T47D (cell line): ENCODE measurements at regions not wholly inside any gene's neighbourhood (a gene's known extent, or its start where the extent isn't known, plus 50 kb on each side); places are given as distances from the start of the nearest gene placed in this dataset.

Experiments
- DNase-seq, 2 experiments: peaks; one replicate each; pipeline versions ENCODE4 v3.0.0 to v3.0.0-alpha.2; 2011 to 2012; ENCODE audit warnings: low read depth in 1 of 2, low spot score in 1 of 2
- JUND ChIP-seq: IDR thresholded peaks from 2 replicates; pipeline ENCODE4 v1.6.1; 2012; ENCODE audit warnings: low read depth
- in situ Hi-C: cut with HindIII; loops from 2 replicates; pipeline ENCODE4 v1.10.0; 2016; ENCODE audit warnings: low sequenced_read_pairs, low pct_unique_long_range_greater_than_20kb

DNA sequence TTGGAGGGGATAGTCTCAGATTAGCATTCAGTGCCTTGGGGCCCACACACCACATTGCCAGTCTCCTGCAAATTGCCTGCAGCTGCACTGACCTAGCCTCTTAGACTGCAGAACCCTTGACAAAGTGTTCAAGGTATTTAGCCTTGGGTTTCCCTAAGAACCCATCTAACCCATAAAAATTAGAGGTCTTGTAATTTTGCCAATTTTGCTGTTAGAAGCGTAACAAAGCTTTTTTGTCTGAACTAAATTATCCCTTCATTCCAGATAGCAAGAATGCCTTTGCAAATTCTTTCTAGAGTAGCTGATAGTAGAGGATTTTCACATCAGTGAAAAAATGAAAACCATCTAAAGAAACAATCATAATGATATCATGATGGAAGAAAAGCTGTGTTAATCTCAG, 74.0 kb upstream of the CCNG1 start:
- no peak for TF ChIP-seq JUND
- no peak for DNase-seq
- in situ Hi-C loops: no loop called here

DNA sequence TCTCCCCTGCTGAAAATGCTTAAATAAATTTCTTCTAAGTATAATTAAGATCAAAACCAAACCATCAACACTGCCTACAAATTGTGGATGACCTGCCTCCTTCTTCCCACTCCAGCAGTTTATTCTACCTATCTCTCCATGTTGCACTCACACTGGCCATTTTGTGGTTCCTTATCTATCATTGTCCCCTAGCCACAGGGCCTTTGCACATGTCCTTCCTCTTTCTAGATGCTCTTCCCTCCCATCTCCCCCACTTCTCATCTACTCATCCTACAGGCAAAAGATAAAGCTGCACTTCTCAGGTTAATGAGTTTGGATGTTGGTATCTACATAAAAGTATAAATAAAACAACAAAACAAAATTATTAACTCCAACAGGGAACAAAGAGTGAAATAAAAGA, 70.6 kb upstream of the CCNG1 start:
- DNase-seq: no peak
- in situ Hi-C loops: no loop called here
- TF ChIP-seq JUND: no peak

DNA sequence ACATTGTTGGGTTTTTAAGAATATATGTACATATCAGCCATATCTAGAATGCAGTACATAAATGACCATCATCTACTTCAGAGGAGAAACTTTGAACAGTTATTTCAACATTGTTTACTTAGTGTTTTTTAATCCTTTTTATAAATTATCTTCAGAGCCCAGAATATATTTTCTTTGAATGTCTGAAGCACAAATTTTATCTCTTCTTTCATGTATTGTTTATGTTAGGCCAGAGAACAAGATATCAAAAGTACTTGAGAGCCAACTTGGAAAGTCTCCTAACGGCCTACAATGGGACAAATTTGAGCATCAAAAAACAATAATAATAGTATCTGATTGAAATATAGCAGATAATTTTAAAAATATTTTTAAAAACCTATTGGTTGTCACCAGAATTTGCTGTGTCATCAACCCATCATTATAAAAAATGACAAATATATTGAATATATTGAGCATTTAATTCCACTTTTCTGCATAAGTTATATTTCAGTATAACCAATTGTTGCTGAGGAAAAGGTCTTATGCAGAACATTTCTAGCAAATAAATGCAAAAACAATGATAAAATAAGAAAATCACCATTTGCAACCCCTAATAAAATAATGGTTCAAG, 67.5 kb upstream of the CCNG1 start:
- DNase-seq: no peak
- TF ChIP-seq JUND: no peak
- in situ Hi-C loops: no loop called here

DNA sequence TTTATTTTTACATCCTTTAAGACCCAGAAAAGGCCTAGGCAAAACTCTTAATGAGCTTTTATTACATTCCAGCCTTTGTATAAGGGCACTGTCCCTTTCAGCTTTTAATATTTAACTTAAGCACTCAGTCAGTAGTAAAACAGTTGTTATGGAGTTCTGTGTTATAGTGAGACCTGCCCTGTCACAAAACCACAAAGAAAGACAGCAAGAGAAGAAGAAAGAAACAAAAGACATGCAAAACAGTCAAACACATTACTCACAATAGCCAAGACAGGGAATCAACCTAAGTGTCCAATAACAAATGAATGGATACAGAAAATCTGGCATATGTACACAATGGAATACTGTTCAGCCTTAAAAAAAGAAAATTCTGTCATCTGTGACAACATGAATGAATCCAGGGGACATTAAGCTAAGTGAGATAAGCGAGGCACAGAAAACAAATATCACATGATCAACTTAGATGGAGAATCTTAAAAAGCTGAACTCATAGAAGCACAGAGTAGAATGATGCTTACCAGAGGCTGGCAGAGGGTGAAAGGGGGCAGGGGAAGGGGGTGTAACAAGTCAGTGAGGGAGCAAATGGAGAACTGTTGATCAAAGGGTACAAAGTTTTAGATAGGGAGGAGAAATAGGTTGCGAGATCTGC, 63.8 kb upstream of the CCNG1 start:
- TF ChIP-seq JUND: no peak
- no peak for DNase-seq
- in situ Hi-C loops: no loop called here

DNA sequence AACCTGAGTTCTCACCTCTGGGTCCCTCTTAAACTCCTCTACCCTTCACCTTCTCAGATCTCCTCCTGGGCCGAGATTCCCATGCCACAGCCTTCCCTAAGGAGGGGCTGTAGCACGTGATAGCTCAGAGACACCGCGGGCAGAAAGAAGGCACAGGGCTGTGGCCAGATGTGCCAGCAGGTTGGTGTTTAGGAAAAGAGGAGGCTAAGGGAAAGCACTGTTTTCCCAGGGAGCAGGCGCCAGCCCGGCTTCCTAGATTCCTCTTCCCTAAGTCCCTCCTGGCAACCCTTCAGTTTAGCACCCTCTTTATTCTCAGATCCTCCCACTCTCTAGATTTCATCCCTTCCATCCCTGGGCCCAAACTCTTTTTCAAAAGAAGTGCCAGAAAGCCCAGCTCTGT, 59.4 kb upstream of the CCNG1 start:
- in situ Hi-C loops: no loop called here
- TF ChIP-seq JUND: no peak
- DNase-seq: no peak

DNA sequence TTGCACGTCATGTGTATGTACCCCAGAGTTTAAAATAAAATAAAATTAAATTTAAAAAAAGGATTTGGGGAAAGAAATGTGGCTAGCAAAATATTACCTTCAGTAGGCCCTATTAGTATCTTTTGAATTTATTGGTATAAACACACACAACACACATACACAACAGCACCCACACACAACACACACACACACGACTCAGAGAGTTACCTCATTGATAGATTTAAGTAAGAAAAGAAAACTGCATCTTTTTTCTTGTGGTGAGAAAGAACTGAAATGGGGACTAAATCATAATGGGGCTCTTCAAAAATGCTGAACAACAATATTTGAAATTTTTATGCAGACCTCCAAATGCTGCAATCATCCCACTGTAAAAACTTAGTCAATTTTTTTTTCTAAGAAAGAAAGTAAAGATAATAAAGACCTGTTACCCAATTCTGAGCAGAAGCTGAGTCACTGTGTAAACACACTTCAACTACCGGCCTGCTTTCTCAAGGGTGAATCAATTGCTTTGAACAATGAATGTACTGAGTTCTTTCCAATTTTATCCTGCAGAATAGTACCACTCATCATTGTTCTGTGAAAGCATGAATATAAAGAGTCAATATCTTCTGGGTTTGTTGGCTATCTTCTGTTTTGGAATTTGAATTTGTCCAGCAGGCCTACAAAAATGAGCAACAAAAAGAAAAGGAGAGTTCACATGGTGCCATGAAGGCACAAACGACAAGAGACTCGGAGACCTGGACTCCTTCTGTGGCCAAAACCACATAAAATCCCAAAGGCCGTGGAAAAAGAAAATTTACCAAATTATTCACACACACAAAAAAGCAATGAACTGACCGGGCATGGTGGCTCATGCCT, 57.9 kb upstream of the CCNG1 start:
- TF ChIP-seq JUND: peak; percentile 74; the same call in 1 of the 2 replicates
- in situ Hi-C loops: no loop called here
- peak in 1 of 2 experiments; percentile 60 for DNase-seq

DNA sequence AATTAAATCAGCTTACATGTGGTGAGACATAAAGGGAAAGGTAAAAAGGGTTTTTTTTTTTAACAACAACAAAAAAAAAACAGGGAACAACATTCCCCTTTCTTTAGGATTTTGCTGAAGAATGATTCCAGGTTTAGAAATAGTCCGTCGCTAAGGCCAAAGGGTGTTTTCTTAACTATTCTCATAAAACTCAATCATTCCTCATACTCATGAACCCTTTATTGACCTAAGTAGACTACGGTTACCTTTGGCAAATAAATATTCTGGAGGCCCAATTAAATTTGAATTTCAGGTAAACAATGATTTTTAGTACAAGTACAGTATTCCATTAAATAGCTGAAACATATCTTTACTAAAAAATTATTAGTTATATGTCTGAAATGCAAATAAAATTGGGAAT, 55.6 kb upstream of the CCNG1 start:
- no peak for DNase-seq
- in situ Hi-C loops: no loop called here
- TF ChIP-seq JUND: no peak

DNA sequence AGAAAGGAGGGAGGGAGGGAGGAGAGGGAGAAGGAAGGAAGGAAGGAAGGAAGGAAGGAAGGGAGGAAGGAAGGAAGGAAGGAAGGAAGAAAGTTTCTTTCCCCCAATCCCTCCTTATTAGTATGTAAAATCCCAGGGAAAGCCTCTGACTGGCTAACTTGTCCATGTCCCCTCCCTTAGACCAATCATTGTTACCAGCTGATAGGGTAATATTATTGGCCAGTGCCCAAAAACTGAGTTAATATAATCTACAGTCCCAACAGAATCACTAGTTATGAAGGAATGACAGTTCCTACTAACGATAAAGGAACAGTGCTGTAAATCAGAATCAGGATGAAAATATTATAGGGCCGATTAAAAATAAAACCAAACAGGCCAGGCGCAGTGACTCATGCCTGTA, 53.6 kb upstream of the CCNG1 start:
- TF ChIP-seq JUND: no peak
- in situ Hi-C loops: no loop called here
- DNase-seq: no peak

DNA sequence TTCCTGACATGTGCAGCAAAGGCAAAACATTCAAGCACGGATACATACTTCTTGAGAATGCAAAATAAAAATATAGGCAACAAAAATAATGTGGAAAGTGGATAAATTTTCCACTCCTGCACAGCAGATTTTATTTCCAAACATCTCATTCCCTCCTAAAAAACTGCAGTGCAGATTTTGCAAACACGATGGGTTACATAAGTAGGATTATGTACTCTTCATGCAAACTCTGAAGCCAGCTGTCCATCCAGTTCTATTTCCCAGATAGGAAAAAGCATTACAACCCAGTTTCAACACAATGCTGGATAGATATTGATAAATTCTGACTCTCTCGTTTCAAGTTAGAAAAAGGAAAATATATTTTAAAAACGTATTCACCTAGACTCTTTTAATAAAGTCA, 52.7 kb upstream of the CCNG1 start:
- TF ChIP-seq JUND: no peak
- DNase-seq: no peak
- in situ Hi-C loops: no loop called here

DNA sequence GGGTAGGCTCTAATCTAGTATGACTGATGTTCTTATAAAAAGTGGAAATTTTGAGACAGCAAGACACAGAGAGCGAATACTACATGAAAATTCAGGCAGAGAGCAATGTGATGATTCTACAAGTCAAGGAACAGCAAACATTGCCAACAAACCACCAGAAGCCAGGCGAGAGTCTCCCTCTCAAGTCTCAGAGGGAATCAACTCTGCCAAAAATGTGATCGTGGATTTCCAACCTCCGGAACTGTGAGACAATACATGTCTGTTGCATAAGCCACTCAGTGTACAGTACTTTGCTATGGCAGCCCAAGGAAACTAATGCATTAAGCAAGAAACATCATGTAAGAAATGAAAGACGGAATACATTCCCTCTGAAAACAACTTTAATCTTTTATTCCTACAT, 52.1 kb upstream of the CCNG1 start:
- TF ChIP-seq JUND: no peak
- in situ Hi-C loops: no loop called here
- no peak for DNase-seq

DNA sequence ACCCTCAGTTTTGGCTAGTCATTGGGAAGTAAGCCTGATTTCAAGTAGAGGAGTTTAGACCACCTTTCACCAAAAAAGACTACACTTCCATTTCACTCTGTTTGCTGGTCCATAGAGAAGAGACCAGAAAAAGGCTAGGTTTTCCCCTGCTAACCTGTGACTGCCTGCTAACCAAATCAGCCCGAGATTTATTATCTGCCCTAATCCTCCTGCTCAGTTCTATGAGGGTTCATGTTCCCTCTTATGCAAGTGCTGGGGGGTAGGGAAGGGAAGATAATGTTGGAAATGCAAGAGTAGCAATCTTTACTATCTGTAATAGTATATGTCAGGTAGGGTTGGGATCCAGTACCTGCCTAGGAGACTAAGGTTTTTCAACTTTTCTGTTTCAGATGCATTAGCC, 51.6 kb upstream of the CCNG1 start:
- in situ Hi-C loops: no loop called here
- no peak for DNase-seq
- TF ChIP-seq JUND: no peak

DNA sequence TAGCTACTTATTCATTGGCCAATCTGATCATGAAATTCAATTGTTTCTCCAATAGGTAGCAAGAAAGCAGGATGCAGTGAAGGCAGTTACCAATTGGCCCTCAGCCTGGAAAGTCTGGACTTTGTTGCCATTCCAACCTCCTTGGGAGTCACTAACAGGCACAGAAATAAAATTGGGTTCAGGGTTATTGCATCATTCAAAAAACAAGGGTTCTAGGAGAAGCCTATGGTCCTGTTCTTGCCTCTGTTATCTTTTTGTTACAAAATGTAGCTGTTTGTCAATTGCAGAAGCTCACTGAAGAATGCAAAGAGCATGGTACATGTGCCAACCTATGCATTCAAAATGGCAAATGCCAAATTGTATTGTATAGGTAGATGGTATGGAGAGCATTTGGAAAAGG, 51.0 kb upstream of the CCNG1 start:
- in situ Hi-C loops: no loop called here
- no peak for DNase-seq
- no peak for TF ChIP-seq JUND
